ENCODE measurements at regions not wholly inside any gene's neighbourhood (a gene's known extent, or its start where the extent isn't known, plus 50 kb on each side); places are given as distances from the start of the nearest gene placed in this dataset.

GRCh38 chr4:26024079-26024478 is 110.1 kb downstream of the SMIM20 start:
- TF ChIP-seq POLR2AphosphoS5 (IDR thresholded peaks at IDR 0.05; ENCODE audit: low read length): no peak
- TF ChIP-seq POLR2A (IDR thresholded peaks at IDR 0.05; ENCODE audit: low read depth, low read length): no peak
- no peak for TF ChIP-seq RAD21 (IDR thresholded peaks at IDR 0.05; ENCODE audit: insufficient read depth, low read depth, low read length)
- no peak for TF ChIP-seq MXI1 (IDR thresholded peaks at IDR 0.05; ENCODE audit: low read depth, low read length)
- TF ChIP-seq SUZ12 (IDR thresholded peaks at IDR 0.05; ENCODE audit: unreplicated experiment): no peak
- TF ChIP-seq STAT1 (conservative IDR thresholded peaks at IDR 0.05): no peak
- TF ChIP-seq EZH2 (IDR thresholded peaks at IDR 0.05; ENCODE audit: borderline replicate concordance, control insufficient read depth, low read depth, low read length): no peak
